GM18868 (cell line): ENCODE measurements at regions not wholly inside any gene's neighbourhood (a gene's known extent, or its start where the extent isn't known, plus 50 kb on each side); places are given as distances from the start of the nearest gene placed in this dataset.
"Not testable (repeated sequence)": the region's sequence is repeated elsewhere in the genome, so short reads cannot be mapped to it uniquely, and the experiment has no call there.

Experiments used
- ATAC-seq: cut with Tn5 transposase; IDR thresholded peaks from one replicate; pipeline ENCODE4 v1.9.1; 2021; ENCODE audit warnings: mild to moderate bottlenecking, moderate library complexity; ENCODE audit not compliant: unreplicated experiment

GRCh38 chr9:110114086-110114858 is 93.7 kb downstream of the C9orf152 start:
- no peak for ATAC-seq

DNA sequence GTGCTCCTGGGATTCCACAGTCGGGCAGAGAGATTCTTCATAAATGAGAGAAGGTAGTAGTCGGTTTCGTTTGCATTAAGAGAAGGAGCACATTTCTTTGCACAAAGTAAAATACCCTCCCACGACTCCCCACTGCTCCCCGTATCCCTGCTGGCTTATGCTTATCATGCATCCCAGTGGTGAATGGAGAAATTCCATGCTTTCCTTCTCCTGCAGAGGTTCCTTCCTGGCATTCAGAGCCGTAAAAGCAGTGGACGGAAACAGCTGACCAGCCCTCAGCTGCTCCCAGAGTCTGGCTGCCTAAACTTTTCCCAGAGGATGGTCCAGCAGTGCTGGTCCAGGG is 93.1 kb downstream of the C9orf152 start:
- ATAC-seq: no peak

DNA sequence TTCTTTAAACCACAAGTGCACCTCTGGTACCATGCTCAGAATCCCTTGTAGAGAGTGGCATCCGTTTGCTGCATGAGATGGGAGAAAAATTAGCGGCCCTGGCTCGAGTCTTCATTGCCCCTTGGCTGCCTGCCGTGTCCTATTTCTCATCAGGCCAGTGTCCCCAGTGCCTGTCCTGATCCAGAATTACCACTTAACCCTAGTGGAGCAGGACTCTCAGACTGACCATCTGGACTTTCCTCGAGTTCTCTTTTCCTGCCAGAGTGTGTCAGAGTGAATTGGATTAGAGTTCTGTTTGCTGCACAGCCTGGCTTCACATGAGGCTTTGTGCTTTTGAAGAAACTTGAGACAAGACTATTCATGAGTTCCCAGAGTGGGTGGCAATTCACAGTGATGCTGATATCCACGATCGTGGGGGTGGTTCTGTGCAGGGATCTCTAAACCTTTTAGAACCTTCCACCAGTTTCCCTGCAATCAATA is 92.6 kb downstream of the C9orf152 start:
- ATAC-seq: no peak

- ATAC-seq: no peak
Observed at GRCh38 chr9:110115826-110116542, 92.0 kb downstream of the C9orf152 start.

DNA sequence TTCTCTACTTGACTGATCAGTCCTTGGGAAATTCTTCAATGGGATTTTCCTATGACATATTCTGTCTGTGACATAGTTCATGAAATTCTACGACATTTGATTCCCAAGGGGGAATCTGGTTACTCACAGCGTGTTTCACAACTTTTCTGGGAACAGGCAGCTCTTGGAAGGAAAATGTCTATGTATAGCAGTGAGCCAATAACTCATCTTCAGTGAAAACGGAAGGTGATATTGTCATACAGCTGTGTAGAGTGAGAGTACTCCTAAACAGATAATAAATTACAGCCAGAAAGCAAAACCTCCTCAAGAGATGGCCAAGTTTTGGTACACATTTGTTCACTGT is 91.4 kb downstream of the C9orf152 start:
- no peak for ATAC-seq

- no peak for ATAC-seq
Observed at GRCh38 chr9:110121170-110121569, 86.8 kb downstream of the C9orf152 start.

DNA sequence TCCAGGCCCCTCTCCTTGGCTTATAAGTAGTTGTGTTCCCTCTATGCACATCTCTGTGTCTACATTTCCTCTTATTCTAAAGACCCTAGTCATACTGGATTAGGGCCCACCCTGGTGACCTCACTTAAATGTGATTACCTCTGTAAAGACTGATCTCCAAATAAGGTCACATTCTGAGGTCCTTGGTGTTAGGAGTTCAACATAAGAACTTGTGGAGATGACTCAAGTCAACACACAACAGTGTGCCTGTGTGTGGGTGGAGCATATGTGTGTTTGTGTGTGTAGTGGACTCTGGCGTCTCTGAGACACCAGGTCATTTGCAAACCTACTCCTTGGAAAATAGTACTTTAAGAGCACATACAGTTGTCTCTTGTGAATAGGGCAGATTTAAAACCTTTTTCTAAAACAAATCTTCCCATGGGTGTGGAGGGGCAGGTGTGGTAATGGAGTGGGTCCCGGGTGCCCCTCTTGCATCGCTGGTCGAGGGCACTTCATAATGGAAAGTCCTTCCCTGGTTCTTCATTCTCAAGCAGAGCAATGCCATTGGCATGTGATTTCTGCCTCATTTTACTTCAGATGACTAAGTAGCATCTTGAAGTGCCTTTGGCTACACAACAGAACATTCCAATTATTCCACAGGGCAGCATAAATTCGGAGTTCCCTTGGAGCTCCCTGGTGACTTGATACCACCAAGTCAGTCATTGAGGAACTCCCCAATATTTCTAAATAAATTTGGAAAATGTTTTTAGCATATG is 84.4 kb downstream of the C9orf152 start:
- no peak for ATAC-seq

- no peak for ATAC-seq
Observed at GRCh38 chr9:110124439-110124838, 83.5 kb downstream of the C9orf152 start.

GRCh38 chr9:110125207-110125751 is 82.7 kb downstream of the C9orf152 start:
- ATAC-seq: no peak

GRCh38 chr9:110125763-110126351 is 82.1 kb downstream of the C9orf152 start:
- no peak for ATAC-seq

DNA sequence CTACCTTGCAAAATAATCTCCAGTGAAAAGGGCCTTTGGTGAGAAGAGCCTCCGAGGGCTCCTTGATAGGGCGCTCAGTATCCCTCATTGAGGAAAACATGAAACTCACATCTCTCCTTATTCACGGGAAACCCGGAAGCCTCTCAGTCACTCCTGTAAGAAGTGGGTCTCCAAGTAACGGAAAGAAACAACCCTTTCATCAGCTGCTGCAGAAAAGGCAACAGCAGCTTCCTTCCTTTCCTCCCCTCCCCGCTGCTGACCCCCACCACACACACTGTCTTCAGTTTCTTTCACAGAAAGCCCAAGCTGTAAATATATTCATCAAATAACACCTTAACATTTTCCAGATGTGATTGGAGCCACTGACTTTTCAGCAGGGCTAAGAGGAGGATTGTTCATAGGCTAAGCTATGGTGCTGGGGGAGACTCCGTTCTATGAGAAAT is 81.4 kb downstream of the C9orf152 start:
- no peak for ATAC-seq

DNA sequence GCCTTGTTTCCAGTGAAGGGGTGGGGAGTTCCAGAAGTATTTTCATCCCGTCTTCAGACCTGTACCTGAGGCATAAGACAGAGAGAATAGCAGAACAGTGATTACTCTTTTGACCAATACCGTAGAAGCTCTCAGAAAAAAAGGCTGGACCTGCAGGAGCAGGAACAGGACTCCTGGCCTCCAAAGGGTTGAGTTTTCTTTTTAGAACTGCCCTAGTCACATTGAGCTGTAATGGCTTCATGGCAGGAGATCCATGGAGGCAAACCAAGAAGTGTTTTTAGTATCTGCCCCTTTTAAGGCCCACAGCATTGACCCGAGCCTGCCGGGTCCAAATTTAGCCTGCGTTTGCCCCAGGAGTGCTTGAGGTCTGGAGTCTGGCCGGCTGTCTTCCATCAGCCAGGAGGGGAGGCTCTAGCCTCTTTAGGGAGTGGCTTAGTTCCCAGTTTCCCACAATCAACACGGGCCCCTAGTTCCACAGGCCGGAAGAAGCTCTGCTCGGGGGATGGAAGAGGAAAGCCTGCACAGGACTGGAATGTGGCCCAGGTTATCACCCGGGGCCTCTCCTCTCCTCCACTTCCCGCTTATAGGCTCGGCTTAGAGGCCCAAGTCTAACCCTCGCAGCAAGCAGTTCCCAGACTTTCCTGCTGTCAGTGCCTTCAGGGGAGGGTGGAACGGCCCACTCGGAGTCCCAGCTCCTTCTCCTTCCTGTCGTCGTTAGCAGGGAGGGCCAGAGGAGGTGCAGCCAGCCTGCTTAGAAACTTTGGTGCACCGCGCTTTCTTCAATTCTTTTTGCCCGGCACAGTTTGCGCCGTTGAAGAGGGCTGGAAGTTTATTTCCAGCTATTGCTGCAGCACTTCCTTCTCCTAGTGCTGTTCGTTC is 80.7 kb downstream of the C9orf152 start:
- no peak for ATAC-seq

GRCh38 chr9:110128664-110129329 is 79.2 kb downstream of the C9orf152 start:
- peak; percentile 76 for ATAC-seq

DNA sequence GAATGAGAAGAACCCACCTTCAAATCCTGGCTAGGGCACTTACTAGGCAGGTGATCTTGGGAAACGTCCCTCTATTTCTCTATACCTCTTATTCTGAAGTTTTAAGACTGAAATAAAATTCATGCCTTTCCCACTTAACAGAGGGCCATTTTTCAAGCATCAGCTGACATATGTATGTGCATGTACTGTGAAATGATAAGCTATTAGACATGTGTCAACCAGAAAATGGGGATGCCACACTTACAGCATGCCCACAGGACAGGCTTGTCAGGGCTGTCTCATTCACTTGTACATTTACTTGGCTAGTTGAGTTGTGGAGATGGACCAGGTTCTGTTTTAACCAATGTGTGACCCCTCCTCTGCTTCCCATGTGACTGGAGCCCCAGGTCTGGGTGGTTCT is 78.5 kb downstream of the C9orf152 start:
- ATAC-seq: no peak

GRCh38 chr9:110130211-110130610 is 77.7 kb downstream of the C9orf152 start:
- ATAC-seq: no peak

- ATAC-seq: no peak
Observed at GRCh38 chr9:110130791-110131416, 77.1 kb downstream of the C9orf152 start.

DNA sequence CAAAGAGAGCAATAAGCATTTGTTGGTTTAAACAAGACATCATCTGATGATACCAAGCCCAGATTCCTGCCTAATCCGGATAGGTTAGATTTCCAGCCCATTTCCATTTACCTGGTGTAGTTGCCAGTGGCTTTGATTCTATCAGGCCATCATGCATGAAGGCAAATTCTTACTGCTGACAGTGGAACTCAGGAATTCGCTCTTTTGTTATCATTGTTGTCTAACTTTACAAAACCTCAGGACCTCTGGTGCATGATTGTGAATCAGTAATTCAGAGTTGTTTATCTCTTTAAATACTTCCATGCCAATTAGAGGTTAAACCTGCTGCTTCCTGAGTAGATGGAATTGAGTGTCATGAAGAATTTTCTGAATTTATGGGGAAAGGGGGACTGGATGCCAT is 76.5 kb downstream of the C9orf152 start:
- ATAC-seq: no peak

GRCh38 chr9:110132531-110132930 is 75.4 kb downstream of the C9orf152 start:
- ATAC-seq: not testable (repeated sequence)

DNA sequence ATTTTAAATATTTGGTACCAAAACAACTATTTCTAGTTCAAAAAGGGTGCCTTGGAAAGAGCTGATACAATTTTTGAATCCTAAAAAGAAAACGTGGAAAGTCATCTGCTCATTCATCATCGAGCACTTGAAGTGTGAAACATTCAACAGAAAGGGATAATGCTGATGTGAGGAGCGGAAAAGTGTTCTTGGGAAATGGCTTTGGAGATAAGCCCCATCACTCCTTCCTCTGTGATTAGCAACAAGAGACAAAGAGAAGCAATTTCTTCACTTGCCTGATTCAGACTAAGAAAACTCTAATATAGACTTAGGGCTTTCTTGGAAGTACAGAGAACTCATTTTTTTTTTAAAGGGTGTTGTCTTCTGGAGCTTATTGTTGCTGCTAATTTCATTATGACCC is 74.9 kb downstream of the C9orf152 start:
- ATAC-seq: no peak
